T-helper 1 cell treated with Interleukin-12 subunit alpha and Interleukin-12 subunit beta and Interleukin-4 antibody, amounts not matched to agents 30 ng/mL and 1 ng/mL, for 36 hours (primary cell): ENCODE measurements at regions not wholly inside any gene's neighbourhood (a gene's known extent, or its start where the extent isn't known, plus 50 kb on each side); places are given as distances from the start of the nearest gene placed in this dataset.
"Not testable (repeated sequence)": the region's sequence is repeated elsewhere in the genome, so short reads cannot be mapped to it uniquely, and the experiment has no call there.

Experiments
- intact Hi-C: fragments of 100-400 bp; cut with micrococcal nuclease; formaldehyde crosslinking; loops from one replicate; pipeline ENCODE4 v1.15.1; 2024

DNA sequence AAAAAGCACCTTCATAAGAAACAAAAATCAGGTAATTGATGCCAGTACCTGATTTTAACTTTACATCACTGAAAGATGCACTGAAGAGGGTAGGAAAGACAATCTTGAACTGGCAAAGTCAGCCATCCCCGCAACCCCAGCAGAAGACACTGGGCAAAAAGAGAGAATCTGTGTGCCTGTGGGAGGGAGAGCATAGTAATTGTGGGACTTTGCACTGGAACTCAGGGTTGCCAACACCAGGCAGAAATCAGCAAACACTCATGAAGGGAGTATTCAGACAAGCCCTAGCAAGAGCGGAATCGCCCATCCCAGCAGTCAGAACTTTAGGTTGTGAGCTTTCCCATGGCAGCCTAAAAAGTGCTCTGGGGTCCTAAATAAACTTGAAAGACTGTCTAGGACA is 344.6 kb upstream of the GJE1 start:
- intact Hi-C loops, result no loop called here

DNA sequence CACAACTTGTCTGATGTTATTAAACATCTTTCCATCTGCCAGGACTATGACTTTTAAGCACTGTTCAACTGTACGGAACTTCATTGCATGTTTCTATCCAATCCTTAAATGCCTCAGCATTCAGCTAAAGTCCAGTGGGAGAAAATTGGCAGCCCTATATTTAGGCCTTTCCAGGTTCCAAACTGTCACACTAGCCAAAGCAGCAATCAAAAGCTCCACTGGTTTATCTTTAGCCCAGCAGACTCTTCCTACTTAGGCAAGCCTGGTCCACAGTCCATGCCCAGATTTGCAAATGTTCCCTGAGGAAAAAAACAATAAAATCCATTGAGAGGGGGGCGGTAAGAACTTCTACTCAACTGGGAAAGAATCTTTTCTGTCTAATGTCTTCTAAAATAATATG is 349.1 kb upstream of the GJE1 start:
- intact Hi-C loops, result no loop called here

DNA sequence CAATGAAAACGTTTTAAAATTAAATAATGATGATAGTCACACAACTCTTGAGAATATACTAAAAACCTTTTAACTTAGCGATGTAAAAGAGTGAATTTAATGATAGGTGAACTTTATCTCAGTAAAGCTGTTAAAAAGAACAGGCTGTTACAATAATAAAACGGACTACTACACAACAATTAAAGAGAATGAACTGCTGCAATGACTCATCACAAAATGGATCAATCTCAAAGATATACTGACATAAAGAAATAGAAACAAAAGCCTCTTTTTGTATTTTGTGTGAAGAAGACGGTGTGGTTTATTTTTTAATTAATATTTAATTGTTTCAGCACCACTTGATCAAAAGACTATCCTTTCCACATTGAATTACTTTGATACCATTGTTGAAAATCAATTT is 352.4 kb upstream of the GJE1 start:
- intact Hi-C loops, result no loop called here

DNA sequence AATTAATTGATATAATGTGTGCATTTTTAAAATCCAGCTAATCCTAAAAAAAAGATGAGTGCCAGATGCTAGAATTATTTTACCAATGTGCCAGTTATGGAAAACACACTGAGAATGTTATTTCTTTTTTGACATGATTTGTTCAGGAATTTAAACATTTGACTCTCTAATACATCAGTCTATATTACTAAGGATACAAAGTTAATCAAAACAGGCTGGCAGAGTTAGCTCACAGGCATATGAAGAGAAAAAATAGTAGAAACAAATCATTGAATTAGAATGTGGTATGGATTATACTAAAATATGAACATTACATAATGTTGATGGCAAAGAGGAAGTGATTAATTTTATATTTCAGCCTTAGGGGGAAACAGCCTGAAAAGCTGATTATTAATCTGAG is 368.3 kb upstream of the GJE1 start:
- intact Hi-C loops, result no loop called here

DNA sequence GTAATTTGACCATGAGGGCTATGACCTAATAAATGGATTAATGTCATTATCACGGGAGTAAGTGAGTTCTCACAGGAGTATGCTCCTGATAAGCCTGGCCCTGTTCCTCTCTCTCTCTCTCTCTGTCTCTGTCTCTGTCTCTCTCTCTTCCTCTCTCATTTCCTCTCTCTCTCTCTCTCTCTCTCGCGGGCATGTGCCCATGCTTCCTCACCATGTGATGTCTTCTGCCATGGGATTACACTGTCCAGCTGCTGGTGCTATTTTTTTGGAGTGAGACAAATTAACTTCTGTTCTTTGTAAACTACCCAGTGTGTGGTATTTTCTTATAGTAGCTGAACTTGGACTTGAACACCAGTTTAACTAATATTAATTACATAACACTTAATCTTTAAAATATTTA is 374.3 kb upstream of the GJE1 start:
- intact Hi-C loops, result no loop called here

DNA sequence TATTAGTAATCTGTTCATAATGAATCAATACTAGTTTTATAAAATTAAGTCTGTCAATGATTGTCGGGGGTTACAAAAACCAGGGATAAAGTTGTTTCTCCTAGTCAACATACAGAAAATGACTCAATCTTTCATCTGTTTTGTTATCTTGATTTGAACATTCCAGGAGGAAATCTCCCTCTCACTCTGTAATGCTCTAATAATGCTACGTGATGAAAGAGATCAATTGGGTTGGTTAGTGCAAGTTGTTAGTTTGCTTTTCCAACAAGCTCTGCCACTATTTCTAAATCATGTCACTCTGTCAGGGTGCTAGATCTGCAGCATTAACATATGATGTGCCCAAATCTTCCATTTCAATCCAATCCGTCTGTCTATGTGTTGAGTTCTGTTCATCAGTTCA is 379.5 kb upstream of the GJE1 start:
- intact Hi-C loops, result no loop called here

DNA sequence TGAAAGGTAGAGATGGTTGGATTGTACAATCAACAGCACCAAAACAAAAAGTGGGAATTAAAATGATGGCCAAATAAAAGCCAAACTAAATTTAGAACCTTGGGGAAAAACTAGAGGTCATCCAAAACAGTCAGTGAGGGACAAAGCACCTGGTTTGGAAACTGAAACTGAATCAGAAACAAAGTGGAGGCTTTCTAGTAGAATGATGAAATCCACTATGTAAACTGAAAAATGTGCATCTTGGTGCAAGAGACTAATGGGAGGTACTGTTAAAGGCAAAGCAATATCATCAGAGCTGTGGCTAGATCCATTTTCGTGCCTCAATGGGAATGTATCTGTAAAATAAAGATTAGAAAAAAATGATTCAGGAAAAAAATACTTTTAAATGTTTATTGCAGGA is 380.0 kb upstream of the GJE1 start:
- intact Hi-C loops, result no loop called here

DNA sequence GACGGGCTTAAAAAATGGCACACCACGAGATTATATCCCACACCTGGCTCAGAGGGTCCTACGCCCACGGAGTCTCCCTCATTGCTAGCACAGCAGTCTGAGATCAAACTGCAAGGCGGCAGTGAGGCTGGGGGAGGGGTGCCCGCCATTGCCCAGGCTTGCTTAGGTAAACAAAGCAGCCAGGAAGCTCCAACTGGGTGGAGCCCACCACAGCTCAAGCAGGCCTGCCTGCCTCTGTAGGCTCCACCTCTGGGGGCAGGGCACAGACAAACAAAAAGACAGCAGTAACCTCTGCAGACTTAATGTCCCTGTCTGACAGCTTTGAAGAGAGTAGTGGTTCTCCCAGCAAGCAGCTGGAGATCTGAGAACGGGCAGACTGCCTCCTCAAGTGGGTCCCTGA is 386.4 kb upstream of the GJE1 start:
- intact Hi-C loops, result not testable (repeated sequence)

DNA sequence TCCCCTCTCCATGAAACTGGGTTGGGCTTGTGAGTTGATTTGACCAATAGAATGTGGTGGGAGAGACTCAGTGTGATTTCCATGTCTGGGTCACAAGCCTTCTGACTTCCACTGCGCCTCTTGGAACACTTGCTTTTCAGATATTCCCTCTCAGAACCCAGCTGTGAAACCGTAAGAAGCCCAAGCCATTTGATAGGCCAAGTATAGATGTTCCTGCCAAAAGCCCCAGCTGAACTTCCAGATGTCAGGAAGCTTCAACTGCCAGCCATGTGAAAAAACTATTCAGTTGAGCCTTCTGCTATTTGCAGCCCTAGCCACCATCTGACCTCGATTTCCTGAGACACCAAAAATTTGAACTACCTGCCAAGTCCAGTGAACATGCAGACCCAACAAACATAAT is 387.8 kb upstream of the GJE1 start:
- intact Hi-C loops, result no loop called here

DNA sequence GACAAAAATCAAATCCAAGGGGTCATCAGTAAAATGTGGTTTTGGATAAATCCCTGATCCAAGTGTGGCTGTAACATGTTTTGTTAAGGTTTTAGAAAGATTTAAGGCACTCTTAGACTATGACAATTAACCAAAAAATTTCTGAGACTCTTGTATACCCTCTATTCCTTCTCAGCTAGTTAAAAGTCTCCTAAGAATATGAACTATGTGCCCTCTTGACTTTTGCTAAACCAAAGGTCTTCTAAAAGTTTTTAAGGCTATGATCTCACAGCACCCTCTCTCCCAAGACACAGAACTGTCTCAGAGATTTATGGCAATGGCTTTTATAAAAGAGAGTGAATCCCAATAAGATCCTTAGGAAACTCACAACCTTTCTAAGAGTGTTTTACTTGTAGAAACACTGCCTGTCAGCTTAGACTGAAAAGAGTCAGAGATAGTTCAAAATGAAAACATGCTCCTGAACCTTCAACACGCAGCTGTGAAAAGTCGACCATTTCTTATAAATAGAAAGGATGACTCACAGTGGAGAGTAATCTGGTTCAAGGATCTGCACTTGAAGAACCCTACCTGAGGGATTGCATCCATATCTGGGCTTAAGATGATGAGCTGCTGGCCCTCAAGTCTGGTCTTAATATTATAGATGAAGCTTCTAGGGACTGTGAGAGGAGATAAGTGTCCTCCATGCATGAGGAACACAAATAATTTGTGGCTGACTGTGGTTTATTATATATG is 388.4 kb upstream of the GJE1 start:
- intact Hi-C loops, result no loop called here

DNA sequence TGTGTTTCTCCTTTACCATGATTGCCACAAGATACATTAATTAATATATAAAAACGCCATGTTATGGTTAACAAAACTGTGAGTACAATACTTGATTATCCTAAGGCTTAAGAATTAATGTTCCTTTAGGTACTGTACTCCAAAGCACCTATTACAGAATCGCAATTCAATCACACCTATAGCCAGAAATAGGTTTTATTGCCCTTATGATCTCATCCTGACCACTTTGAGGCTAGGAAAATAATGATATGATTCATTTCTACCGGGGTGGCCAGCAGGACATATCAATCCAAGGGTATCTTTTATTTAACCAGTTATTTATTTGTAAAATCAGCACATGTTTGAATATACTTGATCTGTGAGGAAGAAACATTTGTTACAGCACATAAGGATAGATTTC is 396.6 kb upstream of the GJE1 start:
- intact Hi-C loops, result no loop called here

DNA sequence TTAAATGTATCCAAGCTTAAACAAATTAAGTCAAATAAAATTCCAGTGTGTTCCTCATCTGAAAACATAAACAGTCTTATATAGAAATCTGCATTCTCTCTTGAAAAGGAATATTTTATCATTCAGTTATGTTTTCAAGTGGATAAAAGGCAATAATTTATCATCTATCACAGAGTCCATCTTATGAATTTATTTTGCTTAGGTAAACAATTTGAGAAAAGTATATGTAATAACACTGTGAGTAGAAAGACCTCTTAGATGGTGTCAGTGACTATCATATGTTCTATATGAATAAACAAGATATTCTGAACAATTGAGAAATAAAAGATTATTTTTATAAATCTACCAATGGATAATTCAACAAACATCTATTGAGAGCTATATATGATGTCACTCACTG is 397.6 kb upstream of the GJE1 start:
- intact Hi-C loops, result no loop called here

DNA sequence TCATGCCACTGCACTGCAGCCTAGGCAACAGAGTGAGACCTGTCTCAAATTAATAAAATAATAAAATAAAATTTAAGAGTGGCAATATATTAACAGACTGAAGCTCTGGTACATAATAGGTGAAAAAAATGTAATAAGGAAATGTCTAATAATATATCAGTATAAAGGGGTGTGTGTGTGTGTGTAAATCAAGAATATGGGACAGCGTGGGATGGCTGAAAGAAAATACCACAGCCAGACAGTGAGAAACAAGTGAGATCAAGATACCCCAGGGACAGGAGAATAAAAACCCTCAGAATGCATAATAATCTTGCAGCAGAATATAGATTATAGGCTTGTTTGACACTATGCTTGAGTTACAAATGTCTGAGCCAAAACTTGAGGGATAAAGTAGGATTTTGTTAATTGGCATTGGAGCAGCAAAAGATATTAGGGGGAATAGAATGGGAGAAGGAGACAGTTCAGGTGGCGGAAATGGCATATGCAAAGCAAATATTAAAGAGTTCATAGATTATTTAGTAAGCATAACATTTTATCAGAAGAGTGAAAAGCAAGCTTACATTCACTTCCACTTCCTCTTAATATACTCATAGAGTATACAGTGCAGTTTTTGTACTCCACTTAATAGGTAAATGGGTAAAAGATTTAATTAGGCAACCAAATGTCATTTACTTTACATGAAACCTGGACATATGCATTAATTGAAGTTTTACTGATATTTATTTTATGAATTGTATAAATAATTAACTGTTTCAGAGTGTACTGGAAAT is 398.5 kb upstream of the GJE1 start:
- intact Hi-C loops, result no loop called here

DNA sequence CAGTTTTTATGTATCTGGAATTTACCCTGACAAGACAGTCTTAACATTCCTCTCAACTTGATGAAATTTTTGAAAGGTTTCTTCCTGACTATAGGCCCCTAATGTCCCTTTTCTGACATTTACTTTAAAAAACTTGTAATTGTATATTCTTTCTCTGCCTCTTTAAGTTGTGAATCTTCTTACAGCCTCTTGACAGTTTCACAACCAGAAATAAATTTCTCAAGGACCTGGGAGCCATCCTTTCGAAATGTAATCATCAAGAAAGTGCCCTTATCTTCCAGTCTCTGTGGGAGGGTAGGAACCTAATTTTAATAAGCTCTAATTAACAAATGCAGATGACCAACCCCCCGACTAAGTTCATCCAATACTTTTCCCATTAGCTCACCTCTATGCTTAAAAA is 403.6 kb upstream of the GJE1 start:
- intact Hi-C loops, result no loop called here

DNA sequence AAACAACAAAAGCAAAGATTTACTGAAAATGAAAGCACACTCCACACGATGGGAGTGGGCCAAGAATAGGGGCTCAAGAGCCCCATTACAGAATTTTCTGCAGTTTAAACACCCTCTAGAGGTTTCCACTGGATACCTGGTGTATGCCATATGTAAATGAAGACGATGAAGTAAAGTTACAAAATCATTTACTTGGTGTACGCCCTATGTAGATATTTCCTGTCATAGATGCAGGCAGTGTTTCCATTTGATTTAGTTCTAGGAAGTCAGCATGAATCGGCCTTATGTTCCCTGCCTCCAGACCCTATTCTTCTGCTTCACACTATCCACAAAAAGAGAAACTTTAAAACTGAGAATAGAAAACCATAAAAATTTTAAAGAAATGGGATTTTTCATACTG is 404.4 kb upstream of the GJE1 start:
- intact Hi-C loops, result no loop called here

DNA sequence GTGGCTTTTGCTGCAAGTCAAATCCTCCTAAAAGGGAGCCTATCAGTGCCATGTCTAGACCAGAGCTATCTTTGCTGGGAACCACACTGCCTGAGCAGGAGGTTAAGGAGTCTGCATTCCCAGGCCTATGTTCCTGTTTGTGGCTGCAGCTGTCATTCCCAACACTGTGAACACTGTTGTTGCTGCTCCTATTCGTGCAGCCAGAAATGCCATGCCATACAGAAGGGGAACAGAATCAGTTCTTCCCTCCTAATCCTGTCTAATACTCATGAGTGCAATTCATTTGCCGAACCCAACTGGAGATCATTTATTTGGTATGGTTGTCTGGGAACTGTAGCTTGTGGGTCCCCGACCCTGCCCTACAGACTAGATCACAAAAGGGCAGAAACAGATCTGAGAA is 406.5 kb upstream of the GJE1 start:
- intact Hi-C loops, result no loop called here

DNA sequence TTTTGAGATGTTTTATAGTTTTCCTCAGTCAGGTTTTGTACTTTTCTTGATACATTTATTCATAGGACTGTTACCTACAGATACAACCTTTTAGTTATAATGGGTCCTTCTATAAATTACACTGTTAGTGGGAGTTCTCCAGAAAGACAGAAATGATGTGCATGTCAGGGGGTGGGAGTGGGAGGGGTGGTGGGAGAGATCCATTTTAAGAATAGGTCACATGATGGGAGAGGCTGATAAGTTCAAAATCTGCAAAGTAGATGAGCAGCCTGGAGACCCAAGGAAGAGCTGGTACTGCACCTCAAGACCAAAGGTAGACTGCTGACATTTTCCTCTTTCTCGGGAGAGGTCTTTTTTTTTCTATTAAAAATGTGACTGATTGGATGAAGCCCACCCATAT is 408.0 kb upstream of the GJE1 start:
- intact Hi-C loops, result no loop called here

DNA sequence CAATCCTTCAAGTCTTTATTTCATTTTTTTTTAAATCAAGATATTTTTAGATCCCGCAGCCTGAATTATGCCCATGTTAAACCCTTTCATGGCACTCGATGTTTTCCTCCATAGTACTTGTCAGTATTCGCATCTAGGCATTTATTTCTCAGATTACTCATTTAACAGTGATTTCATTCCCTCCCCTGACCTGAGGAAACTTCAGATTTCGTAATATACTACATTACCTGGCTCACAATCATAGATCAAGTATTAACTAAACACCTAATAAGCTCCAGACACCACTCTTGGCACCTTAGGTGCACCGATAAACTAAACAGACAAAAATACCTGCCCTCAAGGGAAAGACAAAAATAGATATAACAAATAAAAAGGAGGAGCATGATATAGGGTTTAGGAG is 413.2 kb upstream of the GJE1 start:
- intact Hi-C loops, result loop anchor here (5.0 kb wide), 1 partner anchor 1827 kb away; no protein-coding TSS in a partner anchor

DNA sequence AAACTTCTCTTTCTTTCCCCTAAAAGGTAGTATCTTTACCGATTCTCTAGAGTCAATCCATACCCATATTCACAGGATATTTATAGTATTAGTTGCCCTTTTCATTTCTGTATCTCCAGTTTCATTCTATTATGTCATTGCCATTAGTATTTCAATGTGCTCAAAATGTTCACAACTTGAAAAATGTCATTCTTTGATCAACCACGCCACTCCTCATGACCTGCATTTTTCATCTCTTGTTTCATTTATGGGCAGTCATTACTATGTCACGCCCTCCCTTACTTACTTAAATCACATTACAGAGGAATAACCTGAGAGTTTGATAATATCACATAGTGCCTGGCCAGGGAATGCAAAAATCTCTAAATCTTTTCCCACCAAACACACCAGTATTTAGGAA is 427.3 kb upstream of the GJE1 start:
- intact Hi-C loops, result no loop called here

DNA sequence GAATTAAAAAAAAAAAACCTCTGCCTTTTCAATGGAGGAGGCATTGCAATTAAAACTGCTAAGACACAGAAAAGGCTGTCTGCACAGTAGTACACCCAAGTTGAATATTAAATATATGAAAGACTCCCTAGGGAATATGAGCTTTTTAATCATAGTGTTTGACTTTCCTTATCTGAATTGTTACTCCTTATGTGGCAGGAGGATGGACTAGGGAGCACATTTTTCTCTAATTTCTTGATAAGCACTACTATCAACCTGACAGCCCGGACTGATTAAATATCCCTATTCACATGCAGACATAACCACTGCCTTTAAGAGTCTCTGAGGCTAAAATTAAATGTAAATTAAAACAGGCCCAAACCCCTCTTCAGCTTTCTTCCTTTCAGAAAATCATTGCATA is 428.6 kb upstream of the GJE1 start:
- intact Hi-C loops, result no loop called here

DNA sequence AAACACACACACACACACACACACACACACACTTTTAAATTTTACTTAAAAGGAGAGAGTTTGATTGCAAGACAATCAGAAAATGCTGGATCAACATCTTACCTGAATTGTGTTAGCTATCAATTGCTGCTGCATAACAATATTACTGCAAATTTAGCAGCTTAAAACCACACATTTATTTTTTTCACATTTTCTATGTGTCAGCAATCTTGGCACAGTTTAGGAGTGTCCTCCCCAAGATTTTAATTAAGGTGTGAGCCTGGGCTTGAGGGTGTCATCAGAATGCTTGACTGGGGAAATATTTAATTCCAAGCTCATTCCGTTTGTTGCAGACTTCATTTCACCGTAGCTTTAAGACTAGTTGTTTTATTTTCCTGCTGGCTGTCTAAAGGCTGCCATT is 431.0 kb upstream of the GJE1 start:
- intact Hi-C loops, result no loop called here

DNA sequence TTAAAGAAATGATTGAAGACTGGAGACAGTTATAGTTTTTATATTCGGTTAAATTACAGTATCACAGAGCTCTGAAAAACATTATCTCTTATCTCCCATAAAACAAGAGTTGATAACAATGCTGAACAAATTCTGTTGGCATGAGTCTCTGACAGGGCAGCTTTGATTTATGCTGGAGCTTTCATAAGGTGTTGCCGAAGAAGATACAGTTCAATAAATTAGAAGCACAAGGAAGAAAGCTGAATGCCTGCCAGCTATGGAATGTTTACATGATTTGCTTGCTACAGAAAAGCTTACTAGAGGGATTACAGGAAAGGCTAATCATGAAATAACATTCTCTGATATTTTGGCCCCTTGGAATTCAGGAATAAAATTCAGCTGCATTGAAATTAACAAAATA is 431.9 kb upstream of the GJE1 start:
- intact Hi-C loops, result no loop called here

DNA sequence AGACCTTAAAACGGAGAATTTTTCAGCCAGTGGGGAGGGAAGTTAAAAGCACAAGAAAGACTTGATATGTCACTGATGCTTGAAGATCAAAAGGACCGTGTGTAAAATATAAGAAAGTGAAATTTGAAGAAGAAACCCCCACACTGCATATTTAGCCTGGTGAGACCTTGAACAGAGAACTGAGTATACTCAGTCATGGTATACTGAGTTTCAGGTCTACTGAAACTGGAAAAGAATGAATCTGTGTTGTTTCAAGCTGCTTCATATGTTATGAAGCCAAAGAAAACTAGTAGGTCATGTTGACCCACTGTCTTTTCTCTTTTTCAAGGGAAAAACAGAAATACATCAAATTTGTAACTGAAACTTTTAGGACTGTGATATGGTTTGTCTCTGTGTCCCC is 443.8 kb upstream of the GJE1 start:
- intact Hi-C loops, result no loop called here
